ENCODE measurements at regions not wholly inside any gene's neighbourhood (a gene's known extent, or its start where the extent isn't known, plus 50 kb on each side); places are given as distances from the start of the nearest gene placed in this dataset.

DNA sequence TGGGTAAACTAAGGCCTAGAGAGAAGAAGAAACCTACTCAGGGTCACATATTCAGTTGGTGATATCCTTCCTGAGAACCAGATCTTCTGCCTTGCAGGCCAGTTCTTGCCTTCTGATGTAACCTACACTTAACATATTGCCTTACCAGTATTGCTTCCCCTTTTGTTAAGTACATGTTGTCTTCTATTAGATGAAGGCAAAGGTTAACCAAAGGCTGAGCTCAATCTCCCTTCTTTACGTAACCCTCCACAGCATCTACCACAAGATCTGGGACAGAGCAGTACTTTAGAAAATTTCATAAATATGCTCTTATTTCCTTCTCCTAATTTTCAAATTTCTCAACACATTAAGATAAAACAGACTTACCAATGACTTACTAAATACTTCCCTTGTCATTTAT, 474.4 kb downstream of the SH2D1A start:
- Histone ChIP-seq H4K8ac (replicated peaks; ENCODE audit: insufficient read length, low read depth, low read length) (no peak overlapping the region), H3K14ac (ENCODE audit: insufficient read depth, low read length) (no peak overlapping the region), H2AK5ac (ENCODE audit: insufficient read length, low read length) (no peak overlapping the region), H2AFZ (ENCODE audit: low read length) (no peak overlapping the region), H2BK5ac (ENCODE audit: insufficient read length, low read length) (no peak overlapping the region), H3K27ac (ENCODE audit: insufficient read length, low read depth, low read length) (no peak overlapping the region), H3K27me3 (ENCODE audit: insufficient read depth, low read length) (no peaks in the 10 kb centered on the region), H2BK12ac (ENCODE audit: insufficient read length, low read depth, low read length) (no peak overlapping the region), H3T11ph (ENCODE audit: low read length) (no peak overlapping the region), H2BK20ac (ENCODE audit: low read depth, low read length, poor library complexity, severe bottlenecking) (no peak overlapping the region), H4K91ac (ENCODE audit: insufficient read length, low read depth, low read length) (no peak overlapping the region), H4K20me1 (ENCODE audit: control insufficient read depth, insufficient read depth, insufficient read length) (no peaks in the 10 kb centered on the region), H3K9me3 (ENCODE audit: control insufficient read depth, low read depth, low read length) (no peaks in the 10 kb centered on the region), H3K4me1 (ENCODE audit: insufficient read depth, low read length) (no peaks in the 10 kb centered on the region), H3K9ac (ENCODE audit: extremely low read depth, insufficient read length, low read length) (no peak overlapping the region), H2BK15ac (ENCODE audit: low read depth, low read length) (no peak overlapping the region), H3K4ac (ENCODE audit: low read depth, low read length) (no peak overlapping the region), H3K23ac (ENCODE audit: insufficient read length, low read depth, low read length) (no peak overlapping the region), H3K4me2 (ENCODE audit: insufficient read depth, insufficient read length, low read length) (no peak overlapping the region), H3K18ac (ENCODE audit: insufficient read length, low read depth, low read length) (no peak overlapping the region), H3K79me1 (ENCODE audit: insufficient read depth, low read depth, low read length, poor library complexity, severe bottlenecking) (no peaks in the 10 kb centered on the region), H4K5ac (ENCODE audit: insufficient read length, low read depth, low read length) (no peak overlapping the region), H3K23me2 (ENCODE audit: insufficient read length, low read depth, low read length, poor library complexity, severe bottlenecking) (no peaks in the 10 kb centered on the region), H3K79me2 (ENCODE audit: insufficient read depth, low read length) (no peaks in the 10 kb centered on the region), H2BK120ac (ENCODE audit: low read depth, low read length, poor library complexity, severe bottlenecking) (no peak overlapping the region), H3K56ac (ENCODE audit: insufficient read length, low read depth, low read length) (no peak overlapping the region)
- Mint-ChIP-seq H3K4me3 (no peak overlapping the region), H3K9me3 (peaks cover 0 to 3% of the 10 kb centered on the region in 2 experiments; a peak in 2 of 5 replicates), H3K36me3 (ENCODE audit: insufficient read depth in 1 of 3, low read depth in 3 of 3) (no peaks in the 10 kb centered on the region), H3K27me3 (ENCODE audit: low read depth) (no peaks in the 10 kb centered on the region), H3K4me1 (0 out of 4 replicates have a peak, but pooled peaks cover 0 to 2% of the 10 kb centered on the region in 2 experiments), H3K27ac (no peak overlapping the region)
- WGBS (ENCODE audit: extremely low coverage, insufficient read length, low lambda C conversion rate) = no CpG with 5 or more reads among the region's 1 CpG
- DNase-seq = no peak
- TF ChIP-seq, protein P1, sequence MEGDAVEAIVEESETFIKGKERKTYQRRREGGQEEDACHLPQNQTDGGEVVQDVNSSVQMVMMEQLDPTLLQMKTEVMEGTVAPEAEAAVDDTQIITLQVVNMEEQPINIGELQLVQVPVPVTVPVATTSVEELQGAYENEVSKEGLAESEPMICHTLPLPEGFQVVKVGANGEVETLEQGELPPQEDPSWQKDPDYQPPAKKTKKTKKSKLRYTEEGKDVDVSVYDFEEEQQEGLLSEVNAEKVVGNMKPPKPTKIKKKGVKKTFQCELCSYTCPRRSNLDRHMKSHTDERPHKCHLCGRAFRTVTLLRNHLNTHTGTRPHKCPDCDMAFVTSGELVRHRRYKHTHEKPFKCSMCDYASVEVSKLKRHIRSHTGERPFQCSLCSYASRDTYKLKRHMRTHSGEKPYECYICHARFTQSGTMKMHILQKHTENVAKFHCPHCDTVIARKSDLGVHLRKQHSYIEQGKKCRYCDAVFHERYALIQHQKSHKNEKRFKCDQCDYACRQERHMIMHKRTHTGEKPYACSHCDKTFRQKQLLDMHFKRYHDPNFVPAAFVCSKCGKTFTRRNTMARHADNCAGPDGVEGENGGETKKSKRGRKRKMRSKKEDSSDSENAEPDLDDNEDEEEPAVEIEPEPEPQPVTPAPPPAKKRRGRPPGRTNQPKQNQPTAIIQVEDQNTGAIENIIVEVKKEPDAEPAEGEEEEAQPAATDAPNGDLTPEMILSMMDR (conservative IDR thresholded peaks at IDR 0.05) = no peak
